IgD-negative memory B cell (primary cell): ENCODE measurements at regions not wholly inside any gene's neighbourhood (a gene's known extent, or its start where the extent isn't known, plus 50 kb on each side); places are given as distances from the start of the nearest gene placed in this dataset.
"Not testable (repeated sequence)": the region's sequence is repeated elsewhere in the genome, so short reads cannot be mapped to it uniquely, and the experiment has no call there.

Source experiments
- H3K27ac Mint-ChIP-seq, 3 donors: one replicate each; pipeline ENCODE4 v1.8.0; 2020 to 2022; ENCODE audit warnings: mild to moderate bottlenecking in 3 of 3, mixed read lengths in 3 of 3, moderate library complexity in 1 of 3
- H3K27me3 Mint-ChIP-seq: one replicate; pipeline ENCODE4 v1.8.0; 2021; ENCODE audit warnings: mixed read lengths
- H3K36me3 Mint-ChIP-seq: one replicate; pipeline ENCODE4 v1.8.0; 2020; ENCODE audit warnings: mild to moderate bottlenecking, mixed read lengths
- H3K4me1 Mint-ChIP-seq, 3 donors: one replicate each; pipeline ENCODE4 v1.8.0; 2020 to 2022; ENCODE audit warnings: mixed read lengths in 3 of 3, mild to moderate bottlenecking in 1 of 3
- H3K4me3 Mint-ChIP-seq, 4 donors: one replicate each; pipeline ENCODE4 v1.8.0; 2020 to 2022; ENCODE audit warnings: mild to moderate bottlenecking in 4 of 4, mixed read lengths in 4 of 4, moderate library complexity in 3 of 4
- H3K9me3 Mint-ChIP-seq, 3 donors: one replicate each; pipeline ENCODE4 v1.8.0; 2020 to 2021; ENCODE audit warnings: mixed read lengths in 3 of 3, mild to moderate bottlenecking in 1 of 3

DNA sequence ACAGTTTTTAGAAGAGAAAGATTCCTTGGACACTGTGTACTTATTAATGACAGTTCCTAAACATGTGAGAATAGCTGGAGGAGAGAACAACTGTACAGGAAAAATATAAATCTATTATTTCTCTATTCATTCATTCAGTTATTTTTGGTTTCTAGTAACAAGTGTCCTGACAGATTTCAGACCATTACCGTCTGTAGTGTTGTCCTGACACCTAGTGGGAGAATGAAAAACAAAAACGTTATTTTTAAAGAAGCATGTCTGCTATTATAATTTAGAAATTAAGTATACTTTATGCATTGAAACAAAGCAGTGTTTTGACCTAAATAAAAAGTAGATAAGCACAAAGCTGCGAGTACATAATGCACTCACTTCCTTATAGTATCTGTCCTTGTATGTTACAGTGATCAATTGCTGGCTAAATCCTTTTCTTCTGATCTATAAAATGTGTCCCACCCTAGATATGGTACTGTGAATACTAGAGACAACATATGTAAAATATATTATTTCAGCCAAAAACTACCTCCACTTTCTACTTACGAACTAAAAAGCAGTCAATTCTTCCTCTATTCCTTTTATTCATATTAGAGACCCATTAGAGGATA is 575.6 kb downstream of the ARL4A start:
- Mint-ChIP-seq H3K36me3 (no peaks in the 10 kb centered on the region), H3K4me3 (no peak overlapping the region), H3K27me3 (no peaks in the 10 kb centered on the region), H3K4me1 (no peaks in the 10 kb centered on the region), H3K9me3 (no peaks in the 10 kb centered on the region), H3K27ac (no peak overlapping the region)

DNA sequence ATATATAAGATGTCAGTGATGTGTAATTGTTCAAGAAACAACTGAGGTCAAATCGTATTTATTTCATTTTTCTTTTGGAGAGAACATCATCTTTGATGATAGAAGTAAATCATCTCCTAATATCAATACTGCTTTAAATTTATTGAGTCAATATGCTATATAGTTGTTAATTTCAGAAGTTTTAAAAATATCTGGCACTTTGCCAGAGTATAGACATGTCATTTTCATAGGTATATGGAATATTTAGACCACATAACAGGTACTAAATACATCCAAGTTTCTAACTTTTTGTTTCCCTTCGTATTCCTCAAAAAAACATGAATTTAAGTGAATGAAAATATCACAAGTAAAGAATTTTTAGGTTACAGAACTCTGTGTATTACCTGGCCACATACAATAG is 577.8 kb downstream of the ARL4A start:
- Mint-ChIP-seq H3K4me1 (no peaks in the 10 kb centered on the region), H3K27ac (no peak overlapping the region), H3K36me3 (no peaks in the 10 kb centered on the region), H3K9me3 (no peaks in the 10 kb centered on the region), H3K27me3 (no peaks in the 10 kb centered on the region), H3K4me3 (no peak overlapping the region)

DNA sequence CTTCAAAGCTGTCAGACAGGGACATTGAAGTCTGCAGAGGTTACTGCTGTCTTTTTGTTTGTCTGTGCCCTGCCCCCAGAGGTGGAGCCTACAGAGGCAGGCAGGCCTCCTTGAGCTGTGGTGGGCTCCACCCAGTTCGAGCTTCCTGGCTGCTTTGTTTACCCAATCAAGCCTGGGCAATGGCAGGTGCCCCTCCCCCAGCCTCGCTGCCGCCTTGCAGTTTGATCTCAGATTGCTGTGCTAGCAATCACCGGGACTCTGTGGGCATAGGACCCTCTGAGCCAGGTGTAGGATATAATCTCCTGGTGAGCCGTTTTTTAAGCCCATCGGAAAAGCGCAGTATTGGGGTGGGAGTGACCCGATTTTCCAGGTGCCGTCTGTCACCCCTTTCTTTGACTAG is 586.8 kb downstream of the ARL4A start:
- not testable (repeated sequence) for H3K4me3 Mint-ChIP-seq, H3K4me1 Mint-ChIP-seq, H3K27ac Mint-ChIP-seq, H3K27me3 Mint-ChIP-seq, H3K9me3 Mint-ChIP-seq, H3K36me3 Mint-ChIP-seq

DNA sequence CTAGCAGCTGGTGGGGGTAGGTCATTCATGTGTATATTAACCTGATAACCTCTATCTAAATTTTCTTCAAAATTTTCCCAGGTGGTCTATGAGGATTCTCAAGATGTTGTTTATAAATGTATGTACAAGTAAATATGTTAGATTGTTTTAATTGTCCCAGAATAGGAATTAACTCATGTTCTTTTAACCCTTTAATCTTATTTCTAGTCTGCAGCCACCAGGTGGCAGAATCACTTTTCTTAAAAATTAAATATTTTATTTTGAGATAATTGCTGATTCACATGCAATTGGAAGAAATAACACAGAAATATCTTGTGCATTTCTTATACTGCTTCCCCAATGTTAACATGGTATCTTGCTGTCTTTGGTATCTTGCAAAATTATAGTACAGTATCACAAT is 589.5 kb downstream of the ARL4A start:
- H3K36me3 Mint-ChIP-seq, result no peaks in the 10 kb centered on the region
- H3K4me1 Mint-ChIP-seq, result peaks cover 0 to 1% (median 0%) of the 10 kb centered on the region in 3 donors
- no peak overlapping the region for H3K27ac Mint-ChIP-seq
- no peak overlapping the region for H3K4me3 Mint-ChIP-seq
- no peaks in the 10 kb centered on the region for H3K27me3 Mint-ChIP-seq
- H3K9me3 Mint-ChIP-seq, result no peaks in the 10 kb centered on the region

DNA sequence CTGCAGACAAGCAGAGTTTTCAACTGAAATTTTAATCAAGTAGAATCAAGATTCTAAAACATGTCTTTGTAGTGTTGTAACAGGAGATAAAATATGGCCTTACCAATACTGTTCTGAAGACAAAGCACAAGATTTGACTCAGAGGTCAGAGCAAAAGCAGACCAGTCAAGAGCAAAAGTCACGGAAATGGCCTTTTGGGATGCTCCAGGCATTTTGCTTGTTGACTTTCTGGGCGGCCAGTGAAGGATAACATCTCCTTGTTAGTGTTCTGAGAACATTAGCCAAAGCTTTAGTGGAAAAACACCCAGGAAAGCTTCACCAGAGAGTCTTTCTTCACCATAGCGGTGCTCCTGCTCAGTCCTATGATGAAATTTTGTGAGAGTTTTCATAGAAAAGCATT is 590.6 kb downstream of the ARL4A start:
- H3K27ac Mint-ChIP-seq, result no peak overlapping the region
- H3K9me3 Mint-ChIP-seq, result no peaks in the 10 kb centered on the region
- no peaks in the 10 kb centered on the region for H3K27me3 Mint-ChIP-seq
- no peak overlapping the region for H3K4me3 Mint-ChIP-seq
- H3K4me1 Mint-ChIP-seq, result peaks cover 0 to 1% (median 0%) of the 10 kb centered on the region in 3 donors
- no peaks in the 10 kb centered on the region for H3K36me3 Mint-ChIP-seq

DNA sequence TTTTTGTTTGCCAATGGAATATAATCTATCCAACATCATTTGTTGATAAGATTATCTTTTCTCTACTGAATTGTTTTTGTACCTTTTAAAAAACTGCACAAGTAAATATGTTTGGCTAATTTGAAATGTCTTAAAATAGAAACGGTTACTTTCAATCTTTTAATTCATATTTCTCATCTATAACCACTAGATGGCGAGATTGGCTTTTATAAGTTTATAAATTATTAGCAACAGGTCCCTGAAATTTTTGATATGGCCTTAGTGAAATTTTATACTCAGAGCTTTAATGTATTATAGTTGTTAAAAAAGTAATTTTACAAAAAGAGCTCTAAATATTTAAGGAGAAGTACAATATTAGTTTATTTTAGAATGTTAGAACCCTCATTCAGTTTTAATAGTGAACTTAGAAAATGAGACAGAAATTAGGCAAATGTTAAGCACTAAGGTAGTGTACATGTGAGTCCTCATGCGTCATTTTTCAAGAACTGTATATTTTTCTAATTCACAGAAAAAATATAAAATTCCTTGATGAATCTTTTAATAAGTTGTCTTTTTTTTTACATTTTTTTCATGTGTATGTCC is 592.5 kb downstream of the ARL4A start:
- H3K4me1 Mint-ChIP-seq, result no peaks in the 10 kb centered on the region
- H3K9me3 Mint-ChIP-seq, result no peaks in the 10 kb centered on the region
- no peak overlapping the region for H3K27ac Mint-ChIP-seq

DNA sequence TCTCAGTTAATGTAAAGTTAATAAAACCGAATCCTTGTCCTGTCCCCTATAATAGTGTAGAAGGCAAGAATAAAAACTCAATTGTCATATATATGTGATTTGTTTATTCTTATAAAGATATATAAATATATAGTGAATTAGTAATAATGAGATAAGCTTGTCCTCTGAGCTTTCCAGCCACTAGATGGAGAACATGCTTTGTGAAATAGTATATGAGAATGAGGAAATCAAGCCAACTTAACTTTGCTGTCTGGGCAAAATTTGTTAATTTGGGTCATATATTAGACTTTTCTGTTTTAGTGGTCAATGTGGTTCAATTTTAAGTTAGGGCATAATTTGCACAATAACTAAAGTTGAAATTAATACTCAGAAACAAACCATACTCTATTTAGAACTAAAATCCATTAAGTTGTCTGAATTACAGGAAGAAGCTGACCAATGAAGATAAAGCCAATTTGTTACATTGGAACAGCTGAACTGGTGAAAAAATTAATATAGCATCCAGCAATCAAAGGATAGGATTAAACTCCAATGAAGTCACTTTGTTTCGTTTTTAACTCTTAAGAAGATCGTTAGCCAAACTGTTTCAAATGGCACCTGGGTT is 595.0 kb downstream of the ARL4A start:
- Mint-ChIP-seq H3K4me1 (no peaks in the 10 kb centered on the region), H3K4me3 (no peak overlapping the region), H3K9me3 (no peaks in the 10 kb centered on the region), H3K27ac (no peak overlapping the region), H3K27me3 (no peaks in the 10 kb centered on the region), H3K36me3 (no peaks in the 10 kb centered on the region)

More for the DNA sequence above, 592.5 kb downstream of the ARL4A start:
- Mint-ChIP-seq H3K4me3 (no peak overlapping the region), H3K36me3 (no peaks in the 10 kb centered on the region), H3K27me3 (no peaks in the 10 kb centered on the region)

DNA sequence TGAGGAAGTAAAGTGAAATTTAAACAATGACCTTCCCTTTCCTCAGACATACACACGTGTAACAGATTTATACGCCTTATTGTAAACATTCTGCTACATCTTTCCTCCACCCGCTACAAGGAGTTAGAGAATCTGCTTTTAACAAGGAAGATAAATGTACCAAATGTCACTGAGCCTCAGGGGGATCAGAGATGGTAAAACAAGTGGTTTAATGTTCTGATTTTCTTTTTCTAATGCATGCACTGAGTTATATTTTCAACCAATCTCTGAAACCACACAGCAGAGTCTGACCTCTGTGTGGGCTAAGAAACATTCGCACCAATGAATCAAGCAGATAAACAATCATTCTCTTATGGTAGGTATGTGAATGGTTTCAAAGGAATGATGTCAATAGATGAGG is 599.5 kb downstream of the ARL4A start:
- no peak overlapping the region for H3K4me3 Mint-ChIP-seq

DNA sequence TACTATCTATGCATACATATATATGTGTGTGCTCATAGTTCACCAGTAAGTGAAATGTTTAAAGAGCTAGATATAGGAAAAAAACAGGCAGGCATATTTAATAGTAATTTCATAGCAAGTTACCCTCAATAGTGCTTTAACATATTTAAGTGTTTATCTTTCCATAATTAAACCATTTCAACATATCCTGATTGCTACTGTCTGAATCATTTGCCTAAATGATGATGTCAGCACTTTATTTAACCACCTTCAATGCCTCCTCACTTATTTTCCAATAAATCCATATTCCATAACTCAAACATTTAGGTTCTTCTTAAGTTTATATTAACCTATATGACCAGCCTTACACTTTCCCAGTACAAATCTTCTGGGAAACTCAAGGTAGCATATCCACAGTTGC is 601.1 kb downstream of the ARL4A start:
- no peaks in the 10 kb centered on the region for H3K36me3 Mint-ChIP-seq
- H3K9me3 Mint-ChIP-seq, result no peaks in the 10 kb centered on the region
- H3K27me3 Mint-ChIP-seq, result no peaks in the 10 kb centered on the region
- H3K4me1 Mint-ChIP-seq, result no peaks in the 10 kb centered on the region
- H3K4me3 Mint-ChIP-seq, result no peak overlapping the region
- H3K27ac Mint-ChIP-seq, result no peak overlapping the region

More for the DNA sequence above, 599.5 kb downstream of the ARL4A start:
- H3K4me1 Mint-ChIP-seq, result no peaks in the 10 kb centered on the region
- H3K9me3 Mint-ChIP-seq, result no peaks in the 10 kb centered on the region
- no peaks in the 10 kb centered on the region for H3K36me3 Mint-ChIP-seq
- no peaks in the 10 kb centered on the region for H3K27me3 Mint-ChIP-seq
- no peak overlapping the region for H3K27ac Mint-ChIP-seq

DNA sequence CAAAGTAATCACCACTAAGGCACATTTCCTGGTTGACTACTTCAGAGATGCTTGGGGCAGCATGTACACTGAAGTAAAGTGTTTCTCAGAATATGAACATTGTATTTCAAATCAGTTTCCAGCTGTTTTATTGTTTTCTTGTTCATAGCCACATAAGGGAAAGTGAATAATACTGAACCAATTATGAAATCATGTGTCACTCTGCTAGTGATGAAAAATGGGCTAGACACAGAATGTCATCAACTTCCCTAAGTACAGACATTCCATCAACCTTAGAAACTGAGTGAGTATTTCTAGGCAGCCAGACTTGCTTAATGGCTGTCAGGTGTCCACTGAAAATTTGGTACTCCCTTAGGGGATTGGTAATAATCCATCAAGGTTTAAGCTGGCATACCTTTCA is 603.5 kb downstream of the ARL4A start:
- no peaks in the 10 kb centered on the region for H3K27me3 Mint-ChIP-seq
- H3K9me3 Mint-ChIP-seq, result no peaks in the 10 kb centered on the region
- no peaks in the 10 kb centered on the region for H3K36me3 Mint-ChIP-seq
- no peak overlapping the region for H3K4me3 Mint-ChIP-seq
- H3K27ac Mint-ChIP-seq, result no peak overlapping the region
- H3K4me1 Mint-ChIP-seq, result no peaks in the 10 kb centered on the region

DNA sequence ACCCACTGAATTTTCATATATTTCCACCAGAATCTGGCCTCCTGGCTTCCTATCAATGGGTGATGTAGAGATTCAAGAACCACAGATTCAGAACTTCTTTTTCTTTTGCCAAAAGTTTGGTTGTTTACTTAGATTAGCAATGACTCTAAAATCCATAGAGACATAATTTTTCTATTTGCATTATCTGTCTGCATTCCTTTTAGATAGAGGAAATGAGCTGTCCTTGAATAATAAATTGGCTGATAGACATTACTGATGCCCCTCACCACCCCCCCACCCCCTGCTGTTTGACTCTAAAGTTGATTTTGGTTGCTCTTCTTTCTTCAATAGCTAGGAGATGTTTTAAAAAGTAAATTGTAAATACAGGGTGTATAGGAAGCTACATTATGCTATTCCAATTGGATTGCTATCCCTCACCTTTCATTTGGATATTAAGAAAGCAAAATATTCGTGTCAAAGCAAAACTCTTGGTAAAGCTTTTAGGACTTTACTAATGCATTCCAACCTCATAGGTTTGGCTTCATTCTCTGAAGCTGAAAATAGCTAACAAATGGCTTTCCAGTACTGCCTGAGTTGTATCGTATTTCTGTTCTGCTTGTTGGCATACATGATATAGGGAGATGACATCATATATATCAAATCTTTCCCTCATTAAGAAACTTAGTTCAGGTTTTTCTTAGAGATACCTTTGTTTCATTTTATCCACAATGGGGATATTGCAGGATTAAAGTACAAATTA is 606.0 kb downstream of the ARL4A start:
- H3K27ac Mint-ChIP-seq, result no peak overlapping the region
- no peaks in the 10 kb centered on the region for H3K9me3 Mint-ChIP-seq
- H3K36me3 Mint-ChIP-seq, result no peaks in the 10 kb centered on the region
- no peak overlapping the region for H3K4me3 Mint-ChIP-seq
- no peaks in the 10 kb centered on the region for H3K27me3 Mint-ChIP-seq
- no peaks in the 10 kb centered on the region for H3K4me1 Mint-ChIP-seq

DNA sequence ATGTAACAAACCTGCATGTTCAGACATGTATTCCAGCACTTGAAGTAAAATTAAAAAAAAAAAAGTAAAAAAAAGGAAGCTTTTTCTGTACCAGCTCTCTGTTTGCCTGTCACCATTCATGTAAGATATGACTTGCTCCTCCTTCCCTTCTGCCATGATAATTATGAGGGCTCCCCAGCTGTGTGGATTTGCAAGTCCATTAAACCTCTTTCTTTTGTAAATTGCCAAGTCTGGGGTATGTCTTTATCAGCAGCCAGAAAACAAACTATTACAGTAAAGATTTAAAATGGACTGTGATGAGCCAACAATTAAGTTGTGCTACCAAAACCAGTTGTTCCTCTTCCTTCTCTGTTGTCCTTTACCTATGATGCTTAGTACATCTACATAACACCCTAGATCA is 619.6 kb downstream of the ARL4A start:
- Mint-ChIP-seq H3K4me3 (no peak overlapping the region), H3K4me1 (no peaks in the 10 kb centered on the region), H3K27me3 (no peaks in the 10 kb centered on the region), H3K9me3 (peaks cover 0 to 1% (median 0%) of the 10 kb centered on the region in 3 donors), H3K27ac (no peak overlapping the region), H3K36me3 (no peaks in the 10 kb centered on the region)

DNA sequence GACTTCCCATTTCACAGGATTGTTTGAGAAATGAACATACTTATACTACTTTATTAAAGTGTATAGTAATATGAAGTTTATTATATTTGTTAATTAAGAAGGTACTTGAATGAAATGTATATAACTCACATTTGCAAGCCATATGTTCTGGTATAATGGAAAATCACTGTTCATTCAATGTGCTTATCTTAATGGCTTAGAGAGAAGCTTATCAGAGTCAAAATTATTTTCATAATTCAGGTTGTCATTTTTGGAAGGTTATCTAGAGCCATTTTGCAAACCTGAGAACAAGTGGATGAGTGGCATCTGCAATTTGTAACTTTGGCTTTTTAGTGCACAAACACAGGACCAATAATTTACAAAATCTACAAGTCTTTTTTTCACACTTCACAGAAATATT is 621.0 kb downstream of the ARL4A start:
- no peaks in the 10 kb centered on the region for H3K36me3 Mint-ChIP-seq
- H3K4me3 Mint-ChIP-seq, result no peak overlapping the region
- H3K4me1 Mint-ChIP-seq, result no peaks in the 10 kb centered on the region
- H3K9me3 Mint-ChIP-seq, result peaks cover 0 to 5% (median 3%) of the 10 kb centered on the region in 3 donors
- H3K27ac Mint-ChIP-seq, result no peak overlapping the region
- H3K27me3 Mint-ChIP-seq, result no peaks in the 10 kb centered on the region

DNA sequence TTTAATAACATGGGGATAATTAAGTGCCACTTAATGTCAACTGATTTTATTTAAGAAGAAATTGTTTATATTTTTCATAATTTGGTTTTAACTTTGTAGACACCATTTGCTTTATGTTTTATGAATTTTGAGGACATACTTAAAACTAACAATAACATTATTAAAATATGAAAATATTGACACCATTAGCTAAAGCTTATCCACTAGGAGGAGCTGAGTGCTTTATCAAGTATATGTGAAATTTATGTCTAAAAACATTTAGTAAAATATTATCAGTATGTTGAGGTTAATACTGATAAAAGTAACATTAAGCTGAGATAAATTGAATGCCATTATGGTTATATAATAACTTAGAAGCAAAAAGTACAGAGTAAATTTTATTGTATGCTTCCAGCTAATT is 622.1 kb downstream of the ARL4A start:
- Mint-ChIP-seq H3K36me3 (no peaks in the 10 kb centered on the region), H3K4me3 (no peak overlapping the region)

DNA sequence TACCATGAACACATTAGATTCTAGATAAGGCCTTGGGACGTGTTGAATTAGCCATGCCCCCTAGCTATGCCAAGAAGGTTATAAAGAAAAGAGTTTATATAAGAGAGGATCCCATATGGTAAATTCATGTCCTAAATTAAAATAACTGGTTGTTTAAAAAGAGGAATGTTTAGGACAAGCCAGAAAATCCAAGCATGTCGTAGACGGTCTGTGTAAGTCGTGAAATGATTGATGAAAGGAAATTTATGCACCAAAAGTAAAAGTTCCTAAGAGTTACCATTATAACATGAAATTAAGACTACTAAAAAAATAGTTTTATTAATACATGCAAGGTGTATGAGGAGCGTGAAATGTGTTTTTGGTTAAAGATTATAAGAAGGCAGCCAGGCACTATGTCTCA is 624.9 kb downstream of the ARL4A start:
- Mint-ChIP-seq H3K36me3 (no peaks in the 10 kb centered on the region), H3K27ac (no peak overlapping the region), H3K4me1 (no peaks in the 10 kb centered on the region), H3K4me3 (no peak overlapping the region), H3K9me3 (peaks cover 0 to 8% (median 3%) of the 10 kb centered on the region in 3 donors), H3K27me3 (no peaks in the 10 kb centered on the region)

More for the DNA sequence above, 622.1 kb downstream of the ARL4A start:
- Mint-ChIP-seq H3K4me1 (no peaks in the 10 kb centered on the region), H3K27ac (no peak overlapping the region), H3K9me3 (peaks cover 0 to 5% (median 3%) of the 10 kb centered on the region in 3 donors), H3K27me3 (no peaks in the 10 kb centered on the region)
